ENCODE measurements at regions not wholly inside any gene's neighbourhood (a gene's known extent, or its start where the extent isn't known, plus 50 kb on each side); places are given as distances from the start of the nearest gene placed in this dataset.

- TF ChIP-seq CTCF (IDR thresholded peaks at IDR 0.05; ENCODE audit: low read depth, low read length): no peak
- H3K4me3 ChIP-seq (ENCODE audit: low read depth, low read length): no peak overlapping the region
Measured at GRCh38 chr5:159713254-159713653, 203.0 kb upstream of the ADRA1B start.

- TF ChIP-seq CTCF (IDR thresholded peaks at IDR 0.05; ENCODE audit: low read depth, low read length): no peak
- H3K4me3 ChIP-seq (ENCODE audit: low read depth, low read length): no peak overlapping the region
Measured at GRCh38 chr5:159713773-159714172, 202.5 kb upstream of the ADRA1B start.

- no peak for TF ChIP-seq CTCF (IDR thresholded peaks at IDR 0.05; ENCODE audit: low read depth, low read length)
- H3K4me3 ChIP-seq (ENCODE audit: low read depth, low read length): no peak overlapping the region
Measured at GRCh38 chr5:159725475-159725874, 190.8 kb upstream of the ADRA1B start.

GRCh38 chr5:159727167-159727566 lies 189.1 kb upstream of the ADRA1B start:
- no peak for TF ChIP-seq CTCF (IDR thresholded peaks at IDR 0.05; ENCODE audit: low read depth, low read length)
- no peak overlapping the region for H3K4me3 ChIP-seq (ENCODE audit: low read depth, low read length)

DNA sequence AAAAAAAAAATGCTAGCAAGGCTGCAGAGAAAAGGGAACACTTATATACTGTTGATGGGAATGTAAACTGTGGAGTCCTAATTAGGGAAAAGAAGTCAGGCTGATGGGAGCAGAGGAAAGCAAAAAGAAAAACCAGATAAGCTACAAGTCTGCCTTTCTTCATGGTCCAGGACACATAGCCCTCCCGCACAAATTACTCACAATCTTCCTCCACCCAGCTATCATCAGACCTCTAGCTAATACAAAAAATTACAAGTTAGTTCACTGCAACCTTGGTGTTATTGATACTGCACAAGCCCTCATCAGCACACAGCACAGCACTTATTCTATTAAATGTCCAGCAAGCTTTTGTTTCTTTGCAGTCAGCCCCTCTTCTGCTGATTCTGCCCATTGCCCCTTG lies 186.0 kb upstream of the ADRA1B start:
- H3K4me3 ChIP-seq (ENCODE audit: low read depth, low read length): no peak overlapping the region
- TF ChIP-seq CTCF (IDR thresholded peaks at IDR 0.05; ENCODE audit: low read depth, low read length): no peak

DNA sequence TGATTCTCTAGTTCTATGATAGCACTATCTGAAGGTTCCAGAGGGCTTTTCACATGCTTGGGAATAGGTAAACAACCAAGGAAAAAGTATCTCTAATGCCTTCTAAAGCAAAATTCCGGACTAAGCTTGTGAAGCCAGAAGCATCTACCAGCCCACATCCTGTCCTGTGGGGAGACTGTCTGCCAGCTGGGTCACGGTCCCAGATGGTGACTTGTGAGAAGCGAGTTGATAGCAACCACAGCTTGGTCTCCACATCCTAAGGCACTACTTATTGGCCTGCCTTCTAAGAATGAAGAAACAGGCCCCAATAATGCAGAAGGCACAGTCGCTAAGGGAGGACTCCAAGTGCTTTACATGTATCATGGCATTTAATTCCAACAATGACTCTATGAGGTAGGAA lies 184.1 kb upstream of the ADRA1B start:
- no peak overlapping the region for H3K4me3 ChIP-seq (ENCODE audit: low read depth, low read length)
- no peak for TF ChIP-seq CTCF (IDR thresholded peaks at IDR 0.05; ENCODE audit: low read depth, low read length)

DNA sequence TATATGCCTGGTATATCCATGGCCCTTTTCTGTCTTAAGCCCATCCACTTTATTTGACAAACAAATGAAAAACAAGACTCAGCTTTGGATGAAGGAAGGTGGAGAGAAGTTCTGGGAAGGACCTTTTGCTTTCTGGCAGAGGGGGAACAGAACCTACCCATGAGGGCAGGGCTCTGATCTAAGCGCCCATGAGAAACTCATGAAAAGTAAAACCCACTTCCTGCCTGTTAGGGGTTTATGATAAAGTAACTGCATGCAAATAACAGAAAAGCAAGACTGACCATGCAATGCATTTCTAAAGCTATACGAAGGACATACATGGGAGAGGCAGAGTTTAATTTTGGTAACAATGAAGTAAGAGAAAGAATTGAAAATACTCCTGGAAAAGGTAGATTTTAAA lies 181.9 kb upstream of the ADRA1B start:
- no peak overlapping the region for H3K4me3 ChIP-seq (ENCODE audit: low read depth, low read length)
- TF ChIP-seq CTCF (IDR thresholded peaks at IDR 0.05; ENCODE audit: low read depth, low read length): no peak
